HG03354 (cell line): ENCODE measurements at regions not wholly inside any gene's neighbourhood (a gene's known extent, or its start where the extent isn't known, plus 50 kb on each side); places are given as distances from the start of the nearest gene placed in this dataset.

Experiments
- ATAC-seq: cut with Tn5 transposase; IDR thresholded peaks from one replicate; pipeline ENCODE4 v1.9.1; 2021; ENCODE audit warnings: mild to moderate bottlenecking; ENCODE audit not compliant: unreplicated experiment, poor library complexity, severe bottlenecking

DNA sequence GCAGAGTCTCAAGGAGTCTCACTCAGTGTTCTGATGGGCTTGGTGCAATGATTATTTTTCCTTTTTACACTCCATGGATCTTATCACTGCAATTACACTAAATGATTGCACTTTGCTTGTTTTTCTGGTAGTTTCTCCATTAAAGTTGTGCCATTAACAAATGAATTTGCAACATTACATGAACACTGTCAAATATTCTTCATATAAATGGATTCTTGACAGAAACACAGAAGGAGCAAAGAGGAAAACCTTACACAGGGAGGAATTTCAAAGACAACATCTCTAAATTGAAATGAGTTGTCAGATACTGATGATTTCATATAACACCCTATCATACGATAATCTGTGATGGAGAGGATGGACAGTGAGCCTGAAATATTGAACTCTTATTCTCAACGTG, 65.4 kb upstream of the CHST9 start:
- ATAC-seq, result no peak

DNA sequence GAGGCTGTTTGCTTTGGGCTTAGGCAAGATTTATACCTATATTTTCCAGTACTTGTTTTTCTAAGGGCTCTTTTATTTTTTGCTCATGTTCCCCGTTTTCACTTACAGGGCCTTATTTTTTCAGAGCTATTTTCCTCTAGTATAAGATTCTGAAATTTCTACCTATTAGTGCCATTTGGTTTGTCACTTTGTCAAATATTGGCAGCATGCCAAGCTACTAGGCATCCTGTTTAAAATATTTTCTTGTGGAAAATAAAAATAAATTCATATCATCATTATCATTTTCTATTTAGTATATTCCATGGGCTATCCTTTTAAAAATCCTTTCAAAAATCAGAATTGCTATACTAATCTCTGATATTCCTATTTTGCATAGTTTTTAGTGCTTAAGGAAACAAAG, 64.8 kb upstream of the CHST9 start:
- ATAC-seq, result no peak

DNA sequence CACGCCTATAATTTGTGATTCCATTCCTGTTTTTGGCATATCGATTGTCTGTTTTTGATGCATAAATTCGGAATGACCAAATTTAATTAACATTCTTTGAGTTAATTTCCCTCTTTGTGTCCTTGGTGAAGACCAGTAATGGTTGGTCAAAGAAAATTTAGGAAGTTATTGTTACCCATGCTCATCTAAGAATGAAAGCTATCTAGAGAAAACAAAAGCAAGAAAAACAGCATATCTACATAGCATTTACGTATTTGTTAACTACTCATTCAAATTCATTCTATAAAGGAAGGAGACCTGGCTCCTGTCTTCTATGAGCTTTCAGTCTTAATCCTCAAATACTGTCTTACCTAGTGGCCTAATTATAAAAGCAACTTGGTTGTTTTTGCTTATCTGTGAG, 59.2 kb upstream of the CHST9 start:
- no peak for ATAC-seq

DNA sequence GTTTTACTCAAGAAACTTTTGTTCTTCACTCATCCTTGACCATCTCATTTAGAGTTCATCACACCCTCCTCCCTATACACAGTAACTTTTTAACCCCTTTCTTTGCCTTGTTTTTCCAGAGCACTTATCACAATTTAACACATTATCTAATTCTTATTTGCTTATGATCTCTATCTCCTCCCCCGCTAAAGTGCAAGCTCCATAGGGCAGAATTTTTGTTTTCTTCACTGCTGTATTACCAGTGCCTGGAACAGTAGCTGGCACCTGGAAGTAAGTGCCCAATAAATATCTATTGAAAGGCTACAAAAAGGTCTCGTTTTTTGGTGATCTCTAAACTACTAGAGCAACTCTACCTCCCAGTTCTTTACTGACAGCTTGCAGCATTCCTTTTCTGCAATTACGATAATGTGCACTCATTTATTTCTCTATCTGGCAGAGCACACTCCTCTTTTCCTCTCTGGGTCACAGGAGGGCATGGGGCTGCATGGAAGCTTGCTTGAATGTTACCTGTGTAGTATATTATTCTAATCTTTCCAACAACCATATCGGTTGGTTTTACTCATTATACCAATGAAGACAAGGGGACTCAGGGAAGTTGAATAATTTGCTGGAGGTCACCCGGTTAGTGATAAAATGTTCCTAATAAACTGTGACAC, 57.4 kb upstream of the CHST9 start:
- no peak for ATAC-seq

DNA sequence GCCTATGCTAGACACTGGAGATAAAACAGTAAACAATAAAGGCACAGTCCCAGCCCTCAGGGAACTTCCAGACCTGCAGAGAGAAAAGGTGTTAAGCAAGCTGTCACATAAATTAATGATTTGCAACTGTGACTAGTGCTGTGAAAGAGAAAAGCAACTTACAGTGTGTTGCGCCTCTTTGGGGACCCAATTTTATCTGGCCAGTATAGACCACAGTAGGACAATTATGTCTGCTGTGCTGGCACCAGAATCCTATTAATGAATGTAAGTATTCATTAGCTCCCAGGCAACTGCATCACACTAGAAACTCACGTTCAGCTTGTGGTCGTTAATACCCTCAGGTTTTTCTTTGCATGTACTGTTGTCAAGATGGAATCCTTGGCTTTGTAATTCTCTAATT, 55.3 kb upstream of the CHST9 start:
- ATAC-seq, result no peak

DNA sequence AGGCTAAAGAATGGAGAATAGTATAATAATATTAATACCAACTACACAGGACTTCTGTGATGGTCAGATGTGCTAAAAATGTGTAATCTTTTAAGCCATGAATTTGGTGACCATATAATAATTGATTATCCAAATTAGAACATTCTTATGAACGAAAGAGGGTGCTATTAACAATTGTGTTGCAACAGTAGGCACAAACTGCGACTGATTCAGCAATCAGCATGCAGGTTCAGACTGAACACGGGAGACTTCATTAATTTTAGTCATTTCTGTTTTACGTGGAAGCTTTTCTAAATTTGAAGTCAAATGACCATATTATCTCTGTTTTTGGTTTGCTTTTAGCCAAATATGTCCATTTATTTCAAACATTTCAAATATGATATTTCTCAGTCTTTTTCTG, 54.6 kb upstream of the CHST9 start:
- ATAC-seq, result no peak

DNA sequence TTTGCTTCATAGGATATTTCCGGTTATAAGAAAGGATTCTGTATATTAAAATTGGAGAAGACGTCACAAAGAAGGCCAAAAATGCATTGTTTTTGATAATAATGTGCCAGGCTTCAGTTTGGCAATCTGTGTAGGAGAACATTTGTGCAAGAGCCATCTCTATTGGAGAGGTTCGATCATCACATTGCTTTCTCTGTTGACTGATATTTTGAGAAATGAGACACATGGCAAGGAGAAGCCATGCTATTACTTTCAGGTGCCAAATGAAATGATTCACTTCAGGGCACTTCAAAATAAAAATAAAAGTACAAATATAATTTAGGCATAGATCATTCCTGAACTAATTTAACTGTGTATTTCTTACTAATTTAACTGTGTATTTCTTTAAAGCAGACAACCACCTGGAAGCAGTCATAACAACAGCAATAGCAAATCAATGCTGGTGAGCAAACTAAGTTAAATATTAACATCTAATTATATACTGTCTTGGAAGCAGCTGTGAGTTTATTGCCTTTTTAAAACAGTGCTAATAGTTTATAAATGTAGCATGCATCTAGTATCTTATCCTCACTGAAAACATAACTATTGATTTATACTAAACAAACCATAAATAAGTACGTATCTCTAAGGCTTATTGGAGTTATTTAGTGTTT, 50.2 kb upstream of the CHST9 start:
- no peak for ATAC-seq
